ENCODE measurements at regions not wholly inside any gene's neighbourhood (a gene's known extent, or its start where the extent isn't known, plus 50 kb on each side); places are given as distances from the start of the nearest gene placed in this dataset.

GRCh38 chr6:4398791-4399190, 263.4 kb upstream of the ECI2 start:
- DNase-seq (ENCODE audit: low read depth, low spot score) (no peak), ATAC-seq (no peak)
- TF ChIP-seq REST (IDR thresholded peaks at IDR 0.05; ENCODE audit: insufficient read depth in 1 of 2, low read depth in 2 of 2, low read length in 1 of 2) (no peak), TCF7L2 (IDR thresholded peaks at IDR 0.05; ENCODE audit: low read depth, low read length) (no peak), POLR2AphosphoS5 (IDR thresholded peaks at IDR 0.05; ENCODE audit: low read depth, low read length) (no peak), CTCF (IDR thresholded peaks at IDR 0.05) (no peak), SIN3A (IDR thresholded peaks at IDR 0.05; ENCODE audit: borderline replicate concordance, insufficient read depth, low read depth, low read length) (no peak)
- in situ Hi-C loops (cut with HindIII; ENCODE audit: low pct_unique_long_range_greater_than_20kb, low sequenced_read_pairs) (no loop called here), intact Hi-C loops (cut with micrococcal nuclease; ENCODE audit: unreplicated experiment) (no loop called here)
- H3K9me3 ChIP-seq (ENCODE audit: control insufficient read depth, insufficient read depth, low read depth, low read length), result no peaks in the 10 kb centered on the region
- BruUV-seq (replicated peaks), result no TSS peak
- POLR2A ChIA-PET, result no interaction called here
- peaks cover 4% of the 10 kb centered on the region; the same call in 1 of the 2 replicates for H3K4me1 ChIP-seq (ENCODE audit: control insufficient read depth, insufficient read depth, low read length)
- no peaks in the 10 kb centered on the region; the same call in 1 of the 2 replicates for H3K36me3 ChIP-seq (ENCODE audit: control insufficient read depth, insufficient read depth, low read length)
- CTCF ChIA-PET, result no interaction called here
- no peak overlapping the region for H3K4me3 ChIP-seq (ENCODE audit: low read depth in 2 of 2, low read length in 2 of 2)
- no peaks in the 10 kb centered on the region for H3K27me3 ChIP-seq (ENCODE audit: control insufficient read depth, insufficient read depth, low read length)
- H3K27ac ChIP-seq (ENCODE audit: low read length), result no peak overlapping the region

DNA sequence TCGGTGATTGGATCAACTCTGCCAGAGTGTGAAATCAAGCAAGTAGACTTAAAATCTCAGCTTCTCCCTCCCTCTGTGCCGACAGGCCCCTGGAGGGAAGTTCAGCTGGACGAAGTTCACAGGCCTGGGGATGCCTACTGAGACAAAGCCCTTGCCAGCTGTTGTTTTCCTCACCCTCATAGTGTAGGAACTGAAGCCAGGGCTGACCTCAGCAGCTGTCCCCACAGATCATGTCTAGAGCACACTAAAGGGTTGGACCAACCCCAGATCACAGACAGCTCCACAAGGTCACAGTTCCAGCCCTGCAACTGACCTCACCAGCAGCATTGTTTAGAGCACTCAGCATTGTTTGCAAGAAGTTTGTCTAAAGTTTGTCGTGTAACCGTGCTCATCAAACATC, 261.9 kb upstream of the ECI2 start:
- POLR2A ChIA-PET, result interaction anchor here (0.6 kb wide), 1 partner anchor 8 kb away, joined by 4 read pairs; no protein-coding TSS in a partner anchor
- TF ChIP-seq POLR2AphosphoS5 (IDR thresholded peaks at IDR 0.05; ENCODE audit: low read depth, low read length) (no peak), CTCF (IDR thresholded peaks at IDR 0.05) (no peak), SIN3A (IDR thresholded peaks at IDR 0.05; ENCODE audit: borderline replicate concordance, insufficient read depth, low read depth, low read length) (no peak), REST (IDR thresholded peaks at IDR 0.05; ENCODE audit: insufficient read depth in 1 of 2, low read depth in 2 of 2, low read length in 1 of 2) (no peak), TCF7L2 (IDR thresholded peaks at IDR 0.05; ENCODE audit: low read depth, low read length) (no peak)
- H3K9me3 ChIP-seq (ENCODE audit: control insufficient read depth, insufficient read depth, low read depth, low read length), result no peaks in the 10 kb centered on the region
- intact Hi-C loops (cut with micrococcal nuclease; ENCODE audit: unreplicated experiment) (no loop called here), in situ Hi-C loops (cut with HindIII; ENCODE audit: low pct_unique_long_range_greater_than_20kb, low sequenced_read_pairs) (no loop called here)
- no peak overlapping the region for H3K27ac ChIP-seq (ENCODE audit: low read length)
- H3K4me3 ChIP-seq (ENCODE audit: low read depth in 2 of 2, low read length in 2 of 2), result no peak overlapping the region
- no peaks in the 10 kb centered on the region for H3K27me3 ChIP-seq (ENCODE audit: control insufficient read depth, insufficient read depth, low read length)
- no peaks in the 10 kb centered on the region; the same call in 1 of the 2 replicates for H3K36me3 ChIP-seq (ENCODE audit: control insufficient read depth, insufficient read depth, low read length)
- peaks cover under 1% of the 10 kb centered on the region; the same call in 1 of the 2 replicates for H3K4me1 ChIP-seq (ENCODE audit: control insufficient read depth, insufficient read depth, low read length)
- BruUV-seq (replicated peaks), result no TSS peak
- CTCF ChIA-PET, result no interaction called here
- no peak for DNase-seq (ENCODE audit: low read depth, low spot score)
- ATAC-seq, result no peak

Measured in Panc1 (cell line).